ENCODE measurements at regions not wholly inside any gene's neighbourhood (a gene's known extent, or its start where the extent isn't known, plus 50 kb on each side); places are given as distances from the start of the nearest gene placed in this dataset.

DNA sequence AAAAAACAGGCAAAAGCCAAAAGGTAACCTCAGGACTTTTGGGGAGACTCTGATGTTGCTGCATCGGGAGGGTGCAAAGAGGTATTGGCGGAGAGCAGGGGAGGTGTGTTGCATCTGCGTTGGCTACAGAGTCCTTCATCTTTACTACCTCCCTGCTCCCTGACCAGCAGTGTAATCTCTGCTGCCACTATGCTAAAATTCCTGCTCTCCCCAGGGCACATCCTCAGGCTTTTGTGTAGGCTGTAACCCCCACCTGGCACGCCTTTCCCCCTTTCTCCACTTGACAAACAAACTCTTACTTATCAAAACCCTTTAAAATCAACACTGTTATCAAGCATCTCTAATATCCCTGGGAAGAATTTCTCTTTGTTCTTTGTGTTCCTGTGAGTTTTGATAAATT is 435.3 kb downstream of the HAPSTR1 start:
- TF ChIP-seq ZNF423 (tag by site-specific recombination; IDR thresholded peaks at IDR 0.05): no peak
- TF ChIP-seq ZNF292 (tag by site-specific recombination; IDR thresholded peaks at IDR 0.05; ENCODE audit: borderline replicate concordance, low read depth): no peak
- no peak for TF ChIP-seq ZNF223 (tag by site-specific recombination; IDR thresholded peaks at IDR 0.05)
- no peak for TF ChIP-seq ZNF561 (tag by site-specific recombination; IDR thresholded peaks at IDR 0.05; ENCODE audit: borderline replicate concordance)
- TF ChIP-seq ZNF239 (tag by site-specific recombination; IDR thresholded peaks at IDR 0.05): no peak
- TF ChIP-seq ZNF175 (tag by site-specific recombination; IDR thresholded peaks at IDR 0.05): no peak
- TF ChIP-seq ZNF776 (tag by site-specific recombination; IDR thresholded peaks at IDR 0.05; ENCODE audit: borderline replicate concordance): no peak
- TF ChIP-seq GFI1B (tag by site-specific recombination; IDR thresholded peaks at IDR 0.05): no peak
- TF ChIP-seq ZNF600 (tag by site-specific recombination; IDR thresholded peaks at IDR 0.05): no peak
- TF ChIP-seq TRIM28 (IDR thresholded peaks at IDR 0.05; ENCODE audit: borderline replicate concordance, low read length): no peak

DNA sequence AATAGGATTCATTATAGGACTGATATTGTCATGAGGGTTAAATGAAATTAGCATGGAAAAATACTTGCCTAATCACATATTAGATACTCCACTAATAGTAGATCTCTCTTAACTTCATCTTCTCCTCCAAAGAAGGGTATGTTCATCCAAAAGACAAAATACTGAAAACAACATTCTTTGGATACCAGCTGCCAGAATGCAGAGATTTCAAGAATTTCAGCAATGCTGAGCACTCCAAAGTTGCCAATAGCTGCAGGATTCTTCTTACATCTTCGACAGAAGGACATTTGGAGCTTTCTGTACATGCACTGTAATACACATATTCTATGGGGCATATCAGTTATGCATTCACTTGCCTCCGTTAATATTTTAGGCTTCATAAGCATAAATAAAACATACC is 436.5 kb downstream of the HAPSTR1 start:
- no peaks in the 10 kb centered on the region for H3K9me3 ChIP-seq (ENCODE audit: control insufficient read depth, insufficient read depth, low read depth, low read length)
- H3K4me1 ChIP-seq (ENCODE audit: control insufficient read depth, insufficient read depth, low read length): no peaks in the 10 kb centered on the region
- TF ChIP-seq ZNF221 (tag by site-specific recombination; IDR thresholded peaks at IDR 0.05; ENCODE audit: borderline replicate concordance) (no peak), REST (tag by site-specific recombination; IDR thresholded peaks at IDR 0.05) (no peak), ZNF335 (tag by site-specific recombination; conservative IDR thresholded peaks at IDR 0.05) (no peak), ZFP69B (tag by site-specific recombination; IDR thresholded peaks at IDR 0.05) (no peak), MYNN (tag by site-specific recombination; IDR thresholded peaks at IDR 0.05; ENCODE audit: borderline replicate concordance) (no peak), ZNF24 (tag by site-specific recombination; IDR thresholded peaks at IDR 0.05) (no peak), KLF17 (tag by site-specific recombination; IDR thresholded peaks at IDR 0.05) (no peak), ZNF624 (tag by site-specific recombination; IDR thresholded peaks at IDR 0.05) (no peak), ZNF362 (tag by site-specific recombination; IDR thresholded peaks at IDR 0.05) (no peak)
- H3K36me3 ChIP-seq (ENCODE audit: control insufficient read depth in 2 of 2, insufficient read depth in 1 of 2, low read length in 2 of 2): no peaks in the 10 kb centered on the region
- ChIA-PET POLR2A (no interaction called here), CTCF (no interaction called here)
- no peak overlapping the region for H3K4me3 ChIP-seq (ENCODE audit: low read depth, low read length)
- H3K27ac ChIP-seq (ENCODE audit: extremely low read depth, low read depth, low read length): no peak overlapping the region

More for the DNA sequence above, 435.3 kb downstream of the HAPSTR1 start:
- H3K36me3 ChIP-seq (ENCODE audit: control insufficient read depth in 2 of 2, insufficient read depth in 1 of 2, low read length in 2 of 2): no peaks in the 10 kb centered on the region
- ChIA-PET POLR2A (interaction anchor here (0.7 kb wide), 1 partner anchor 27 kb away, joined by 3 read pairs; no protein-coding TSS in a partner anchor), CTCF (no interaction called here)
- H3K4me1 ChIP-seq (ENCODE audit: control insufficient read depth, insufficient read depth, low read length): no peaks in the 10 kb centered on the region
- H3K4me3 ChIP-seq (ENCODE audit: low read depth, low read length): no peak overlapping the region
- no peaks in the 10 kb centered on the region for H3K9me3 ChIP-seq (ENCODE audit: control insufficient read depth, insufficient read depth, low read depth, low read length)
- no peak overlapping the region for H3K27ac ChIP-seq (ENCODE audit: extremely low read depth, low read depth, low read length)
